Activated CD8-positive, alpha-beta memory T cell treated with anti-CD3 and anti-CD28 coated beads, Interleukin-2, amount 10 ng/mL, durations not matched to agents 7 days and 5 days (primary cell): ENCODE measurements at regions not wholly inside any gene's neighbourhood (a gene's known extent, or its start where the extent isn't known, plus 50 kb on each side); places are given as distances from the start of the nearest gene placed in this dataset.

Experiments used
- ATAC-seq: fragments of 150-1000 bp; cut with Tn5 transposase; one replicate; pipeline ENCODE4 v1.10.0; 2021; ENCODE audit warnings: moderate library complexity
- CTCF ChIA-PET: fragments of 350-600 bp; sonication (Branson Sonifier 250); formaldehyde crosslinking; loops from one replicate; lab custom pipeline; 2021; ENCODE audit warnings: antibody characterized with exemption; lab: Charles Lee
- DNase-seq: peaks from one replicate; pipeline ENCODE4 v3.0.0-alpha.2; 2020
- H3K27ac Mint-ChIP-seq: one replicate; pipeline ENCODE4 v1.8.0; 2021; ENCODE audit warnings: mild to moderate bottlenecking, mixed read lengths
- H3K27me3 Mint-ChIP-seq: one replicate; pipeline ENCODE4 v1.8.0; 2021; ENCODE audit warnings: mixed read lengths
- H3K36me3 Mint-ChIP-seq: one replicate; pipeline ENCODE4 v1.8.0; 2021; ENCODE audit warnings: mild to moderate bottlenecking, mixed read lengths
- H3K4me1 Mint-ChIP-seq: one replicate; pipeline ENCODE4 v1.8.0; 2021; ENCODE audit warnings: mixed read lengths
- H3K4me3 Mint-ChIP-seq: one replicate; pipeline ENCODE4 v1.8.0; 2021; ENCODE audit warnings: mild to moderate bottlenecking, moderate library complexity, mixed read lengths
- H3K9me3 Mint-ChIP-seq: one replicate; pipeline ENCODE4 v1.8.0; 2022; ENCODE audit warnings: low read depth, mixed read lengths

- ATAC-seq (no peak), DNase-seq (no peak)
- Mint-ChIP-seq H3K27me3 (peaks cover 9% of the 10 kb centered on the region), H3K9me3 (no peaks in the 10 kb centered on the region), H3K4me3 (no peak overlapping the region), H3K27ac (no peak overlapping the region), H3K36me3 (no peaks in the 10 kb centered on the region), H3K4me1 (no peaks in the 10 kb centered on the region)
- CTCF ChIA-PET, result no interaction called here
These were observed 120.7 kb downstream of the NGF start for GRCh38 chr1:115217150-115218033.

GRCh38 chr1:115215703-115216521 lies 122.1 kb downstream of the NGF start:
- no peaks in the 10 kb centered on the region for H3K4me1 Mint-ChIP-seq
- peaks cover 9% of the 10 kb centered on the region for H3K27me3 Mint-ChIP-seq
- H3K27ac Mint-ChIP-seq, result no peak overlapping the region
- H3K9me3 Mint-ChIP-seq, result no peaks in the 10 kb centered on the region
- DNase-seq, result no peak
- no peaks in the 10 kb centered on the region for H3K36me3 Mint-ChIP-seq
- CTCF ChIA-PET, result no interaction called here
- ATAC-seq, result no peak
- H3K4me3 Mint-ChIP-seq, result no peak overlapping the region

GRCh38 chr1:115215110-115215509 lies 122.9 kb downstream of the NGF start:
- no peak for ATAC-seq

GRCh38 chr1:115214098-115214497 lies 124.0 kb downstream of the NGF start:
- no peak for ATAC-seq
- Mint-ChIP-seq H3K36me3 (no peaks in the 10 kb centered on the region), H3K4me3 (no peak overlapping the region), H3K9me3 (no peaks in the 10 kb centered on the region), H3K4me1 (no peaks in the 10 kb centered on the region), H3K27me3 (peaks cover 6% of the 10 kb centered on the region), H3K27ac (no peak overlapping the region)
- no peak for DNase-seq
- CTCF ChIA-PET, result no interaction called here

More at GRCh38 chr1:115215110-115215509, 122.9 kb downstream of the NGF start:
- H3K36me3 Mint-ChIP-seq, result no peaks in the 10 kb centered on the region
- H3K4me1 Mint-ChIP-seq, result no peaks in the 10 kb centered on the region
- H3K9me3 Mint-ChIP-seq, result no peaks in the 10 kb centered on the region
- CTCF ChIA-PET, result no interaction called here
- H3K27ac Mint-ChIP-seq, result no peak overlapping the region
- no peak for DNase-seq
- H3K27me3 Mint-ChIP-seq, result peaks cover 9% of the 10 kb centered on the region
- no peak overlapping the region for H3K4me3 Mint-ChIP-seq

- H3K27ac Mint-ChIP-seq, result no peak overlapping the region
- CTCF ChIA-PET, result no interaction called here
- no peak for ATAC-seq
- no peak for DNase-seq
- H3K36me3 Mint-ChIP-seq, result no peaks in the 10 kb centered on the region
- H3K9me3 Mint-ChIP-seq, result no peaks in the 10 kb centered on the region
- H3K27me3 Mint-ChIP-seq, result peaks cover 6% of the 10 kb centered on the region
- no peaks in the 10 kb centered on the region for H3K4me1 Mint-ChIP-seq
- H3K4me3 Mint-ChIP-seq, result no peak overlapping the region
These were observed 123.8 kb upstream of the TSPAN2 start for GRCh38 chr1:115213130-115213529.

GRCh38 chr1:115211071-115211745 lies 121.9 kb upstream of the TSPAN2 start:
- no peak for ATAC-seq
- no peak overlapping the region for H3K4me3 Mint-ChIP-seq
- H3K36me3 Mint-ChIP-seq, result no peaks in the 10 kb centered on the region
- CTCF ChIA-PET, result no interaction called here
- H3K4me1 Mint-ChIP-seq, result no peaks in the 10 kb centered on the region
- H3K27me3 Mint-ChIP-seq, result peaks cover 2% of the 10 kb centered on the region
- no peaks in the 10 kb centered on the region for H3K9me3 Mint-ChIP-seq
- DNase-seq, result no peak
- no peak overlapping the region for H3K27ac Mint-ChIP-seq

- CTCF ChIA-PET, result no interaction called here
- Mint-ChIP-seq H3K27ac (no peak overlapping the region), H3K4me1 (no peaks in the 10 kb centered on the region), H3K27me3 (peaks cover 2% of the 10 kb centered on the region), H3K4me3 (no peak overlapping the region), H3K9me3 (no peaks in the 10 kb centered on the region), H3K36me3 (no peaks in the 10 kb centered on the region)
- DNase-seq (no peak), ATAC-seq (no peak)
These were observed 121.0 kb upstream of the TSPAN2 start for GRCh38 chr1:115210302-115210711.

GRCh38 chr1:115204513-115204912 lies 115.2 kb upstream of the TSPAN2 start:
- CTCF ChIA-PET, result no interaction called here
- H3K36me3 Mint-ChIP-seq, result no peaks in the 10 kb centered on the region
- peaks cover 2% of the 10 kb centered on the region for H3K9me3 Mint-ChIP-seq
- no peak overlapping the region for H3K4me3 Mint-ChIP-seq
- H3K4me1 Mint-ChIP-seq, result no peaks in the 10 kb centered on the region
- no peak overlapping the region for H3K27ac Mint-ChIP-seq
- DNase-seq (no peak), ATAC-seq (no peak)
- H3K27me3 Mint-ChIP-seq, result peaks cover 16% of the 10 kb centered on the region

GRCh38 chr1:115203287-115203686 lies 114.0 kb upstream of the TSPAN2 start:
- Mint-ChIP-seq H3K9me3 (peaks cover 2% of the 10 kb centered on the region), H3K36me3 (no peaks in the 10 kb centered on the region), H3K4me3 (no peak overlapping the region), H3K27me3 (peaks cover 22% of the 10 kb centered on the region), H3K27ac (no peak overlapping the region), H3K4me1 (no peaks in the 10 kb centered on the region)
- DNase-seq, result no peak
- CTCF ChIA-PET, result no interaction called here
- no peak for ATAC-seq

- Mint-ChIP-seq H3K4me3 (no peak overlapping the region), H3K9me3 (peaks cover 2% of the 10 kb centered on the region), H3K36me3 (no peaks in the 10 kb centered on the region), H3K4me1 (no peaks in the 10 kb centered on the region), H3K27ac (no peak overlapping the region), H3K27me3 (peaks cover 33% of the 10 kb centered on the region)
- DNase-seq, result no peak
- no peak for ATAC-seq
- CTCF ChIA-PET, result no interaction called here
These were observed 112.3 kb upstream of the TSPAN2 start for GRCh38 chr1:115201598-115201997.

GRCh38 chr1:115199416-115200132 lies 110.3 kb upstream of the TSPAN2 start:
- ATAC-seq (no peak), DNase-seq (no peak)
- Mint-ChIP-seq H3K4me1 (no peaks in the 10 kb centered on the region), H3K4me3 (no peak overlapping the region), H3K27ac (no peak overlapping the region), H3K27me3 (peaks cover 33% of the 10 kb centered on the region), H3K36me3 (no peaks in the 10 kb centered on the region), H3K9me3 (peaks cover 2% of the 10 kb centered on the region)
- CTCF ChIA-PET, result no interaction called here

GRCh38 chr1:115198938-115199337 lies 109.6 kb upstream of the TSPAN2 start:
- no peaks in the 10 kb centered on the region for H3K4me1 Mint-ChIP-seq
- no peak overlapping the region for H3K27ac Mint-ChIP-seq
- H3K4me3 Mint-ChIP-seq, result no peak overlapping the region
- peaks cover 36% of the 10 kb centered on the region for H3K27me3 Mint-ChIP-seq
- H3K9me3 Mint-ChIP-seq, result peaks cover 2% of the 10 kb centered on the region
- no peaks in the 10 kb centered on the region for H3K36me3 Mint-ChIP-seq
- ATAC-seq (no peak), DNase-seq (no peak)
- CTCF ChIA-PET, result no interaction called here

- DNase-seq, result no peak
- CTCF ChIA-PET, result no interaction called here
- H3K4me3 Mint-ChIP-seq, result no peak overlapping the region
These were observed 107.0 kb upstream of the TSPAN2 start for GRCh38 chr1:115196296-115196695.

More at GRCh38 chr1:115196296-115196695, 107.0 kb upstream of the TSPAN2 start:
- ATAC-seq, result no peak
- H3K9me3 Mint-ChIP-seq, result no peaks in the 10 kb centered on the region
- H3K4me1 Mint-ChIP-seq, result no peaks in the 10 kb centered on the region
- no peak overlapping the region for H3K27ac Mint-ChIP-seq
- H3K36me3 Mint-ChIP-seq, result no peaks in the 10 kb centered on the region
- peaks cover 34% of the 10 kb centered on the region for H3K27me3 Mint-ChIP-seq
